HG02759 (cell line): ENCODE measurements at regions not wholly inside any gene's neighbourhood (a gene's known extent, or its start where the extent isn't known, plus 50 kb on each side); places are given as distances from the start of the nearest gene placed in this dataset.
"Not testable (repeated sequence)": the region's sequence is repeated elsewhere in the genome, so short reads cannot be mapped to it uniquely, and the experiment has no call there.

Experiments used
- ATAC-seq: cut with Tn5 transposase; IDR thresholded peaks from one replicate; pipeline ENCODE4 v1.9.1; 2021; ENCODE audit warnings: mild to moderate bottlenecking, moderate library complexity; ENCODE audit not compliant: unreplicated experiment

GRCh38 chr18:68387246-68387645 lies 327.7 kb downstream of the TMX3 start:
- no peak for ATAC-seq

GRCh38 chr18:68383979-68384378 lies 330.9 kb downstream of the TMX3 start:
- not testable (repeated sequence) for ATAC-seq

- ATAC-seq = no peak
Observed at GRCh38 chr18:68376926-68377325, 338.0 kb downstream of the TMX3 start.

GRCh38 chr18:68362907-68363306 lies 352.0 kb downstream of the TMX3 start:
- ATAC-seq = no peak

GRCh38 chr18:68355637-68356036 lies 359.3 kb downstream of the TMX3 start:
- no peak for ATAC-seq

- ATAC-seq = no peak
Observed at GRCh38 chr18:68354176-68354575, 360.7 kb downstream of the TMX3 start.

GRCh38 chr18:68342039-68342659 lies 372.8 kb downstream of the TMX3 start:
- ATAC-seq = no peak

- no peak for ATAC-seq
Observed at GRCh38 chr18:68340606-68341005, 374.3 kb downstream of the TMX3 start.

- ATAC-seq = no peak
Observed at GRCh38 chr18:68330658-68331057, 384.2 kb downstream of the TMX3 start.

- no peak for ATAC-seq
Observed at GRCh38 chr18:68323921-68324320, 391.0 kb downstream of the TMX3 start.

GRCh38 chr18:68316636-68317035 lies 398.3 kb downstream of the TMX3 start:
- ATAC-seq = no peak

- no peak for ATAC-seq
Observed at GRCh38 chr18:68314403-68314802, 400.5 kb downstream of the TMX3 start.

GRCh38 chr18:68301441-68301840 lies 413.5 kb downstream of the TMX3 start:
- ATAC-seq = no peak

- no peak for ATAC-seq
Observed at GRCh38 chr18:68299906-68300305, 415.0 kb downstream of the TMX3 start.

- ATAC-seq = no peak
Observed at GRCh38 chr18:68298330-68298729, 416.6 kb downstream of the TMX3 start.

GRCh38 chr18:68288408-68288807 lies 426.5 kb downstream of the TMX3 start:
- no peak for ATAC-seq

- no peak for ATAC-seq
Observed at GRCh38 chr18:68284236-68284780, 430.6 kb downstream of the TMX3 start.

- ATAC-seq = no peak
Observed at GRCh38 chr18:68283834-68284233, 431.1 kb downstream of the TMX3 start.

- no peak for ATAC-seq
Observed at GRCh38 chr18:68282232-68282631, 432.7 kb downstream of the TMX3 start.

GRCh38 chr18:68275616-68276015 lies 439.3 kb downstream of the TMX3 start:
- no peak for ATAC-seq

- no peak for ATAC-seq
Observed at GRCh38 chr18:68270017-68270416, 444.9 kb downstream of the TMX3 start.

- ATAC-seq = no peak
Observed at GRCh38 chr18:68267583-68267982, 447.3 kb downstream of the TMX3 start.

GRCh38 chr18:68263481-68263880 lies 451.4 kb downstream of the TMX3 start:
- ATAC-seq = no peak
